HepG2 (cell line): ENCODE measurements at regions not wholly inside any gene's neighbourhood (a gene's known extent, or its start where the extent isn't known, plus 50 kb on each side); places are given as distances from the start of the nearest gene placed in this dataset.

Experiments
- ATAC-seq: fragments of 200-7000 bp; cut with Tn5 transposase; 3 replicates; pipeline ENCODE4 v1.9.1; 2020; ENCODE audit warnings: mild to moderate bottlenecking, moderate library complexity
- BruUV-seq: library from RNA; stranded (reverse); fragments of 400-500 nt; replicated peaks from 2 replicates; lab custom pipeline; 2021; lab: Mats Ljungman, UMichigan
- CTCF ChIA-PET: fragments of 300-600 bp; formaldehyde crosslinking; extraction: SDS; loops from one replicate; lab custom pipeline; 2021; ENCODE audit warnings: low total read pairs, inconsistent platforms, low intra/inter-chr PET ratio; lab: Yijun Ruan, JAX
- POLR2A ChIA-PET: fragments of 350-600 bp; sonication (Branson Sonifier 250); formaldehyde crosslinking; loops from one replicate; lab custom pipeline; 2020; ENCODE audit warnings: antibody characterized with exemption, inconsistent platforms; lab: Yijun Ruan, JAX
- DNase-seq: peaks from one replicate; pipeline ENCODE4 v3.0.0-alpha.2; 2015; ENCODE audit warnings: low spot score
- FAIRE-seq: peaks from 3 replicates; lab custom pipeline; 2011; peaks lifted over from hg19 to GRCh38; lab: Jason Lieb, UNC
- H2AFZ ChIP-seq: one replicate; pipeline ENCODE4 v1.6.1; 2011; ENCODE audit warnings: low read length, inconsistent platforms
- H3K27ac ChIP-seq: fragments of 300-600 bp; 3 replicates; pipeline ENCODE4 v1.8.0; 2011; ENCODE audit warnings: mixed run types, mild to moderate bottlenecking, mixed read lengths, low read length, inconsistent platforms; ENCODE audit not compliant: insufficient read depth; ENCODE audit errors: extremely low read length
- H3K27me3 ChIP-seq, 2 experiments: fragments of 200-600 bp in 1 of 2; 2 replicates in 1 of 2; 3 replicates in 1 of 2; pipeline versions ENCODE4 v1.6.0 to v1.8.0; 2011; ENCODE audit warnings: low read length in 2 of 2, mild to moderate bottlenecking in 2 of 2, moderate library complexity in 2 of 2, inconsistent platforms in 1 of 2; ENCODE audit not compliant: insufficient read depth in 2 of 2, control insufficient read depth in 1 of 2
- H3K36me3 ChIP-seq, 2 experiments: fragments of 200-600 bp in 1 of 2; replicated peaks in 1 of 2; 2 replicates in 1 of 2; 3 replicates in 1 of 2; pipeline versions ENCODE4 v1.5.1 to v1.8.0; 2011; ENCODE audit warnings: low read length in 2 of 2, inconsistent platforms in 1 of 2; ENCODE audit not compliant: insufficient read depth in 2 of 2, control insufficient read depth in 1 of 2
- H3K4me1 ChIP-seq: 2 replicates; pipeline ENCODE4 v1.5.1; 2012; ENCODE audit warnings: low read length, inconsistent platforms; ENCODE audit not compliant: insufficient read depth
- H3K4me2 ChIP-seq: 2 replicates; pipeline ENCODE4 v1.6.0; 2011; ENCODE audit warnings: low read depth, low read length, inconsistent platforms
- H3K4me3 ChIP-seq, 3 experiments: fragments of 200-600 bp in 1 of 3; sonication (generic), shearing (Covaris generic) in 1 of 3; replicated peaks in 1 of 3; 2 replicates each; pipeline ENCODE4 v1.5.1; 2011 to 2016; ENCODE audit warnings: low read length in 3 of 3, inconsistent platforms in 2 of 3, low read depth in 2 of 3, mild to moderate bottlenecking in 2 of 3, control low read depth in 1 of 3, mixed read lengths in 1 of 3; ENCODE audit not compliant: insufficient read depth in 1 of 3
- H3K79me2 ChIP-seq: one replicate; pipeline ENCODE4 v1.6.1; 2011; ENCODE audit warnings: low read length, inconsistent platforms; ENCODE audit not compliant: insufficient read depth
- H3K9ac ChIP-seq: 2 replicates; pipeline ENCODE4 v1.6.0; 2011; ENCODE audit warnings: mild to moderate bottlenecking, low read depth, low read length, inconsistent platforms; ENCODE audit not compliant: insufficient read depth
- H3K9me3 ChIP-seq: 2 replicates; pipeline ENCODE4 v1.5.1; 2012; ENCODE audit warnings: mild to moderate bottlenecking, low read length
- H4K20me1 ChIP-seq: 2 replicates; pipeline ENCODE4 v1.6.0; 2011; ENCODE audit warnings: inconsistent platforms, mild to moderate bottlenecking, low read length, moderate library complexity; ENCODE audit not compliant: insufficient read depth
- FOXK1 ChIP-seq: sonication (generic); formaldehyde crosslinking; IDR thresholded peaks from 2 replicates; pipeline ENCODE4 v1.4.0; 2020; ENCODE audit warnings: low read depth, missing genetic modification reagents, borderline replicate concordance
- IKZF1 ChIP-seq: fragments of 450-650 bp; IDR thresholded peaks from 2 replicates; pipeline ENCODE4 v1.7.1; 2016
- MAF1 ChIP-seq: sonication (generic); formaldehyde crosslinking; IDR thresholded peaks from 2 replicates; pipeline ENCODE4 v1.5.0; 2020; ENCODE audit warnings: missing genetic modification reagents, borderline replicate concordance
- MTF2 ChIP-seq: sonication (generic); formaldehyde crosslinking; IDR thresholded peaks from 2 replicates; pipeline ENCODE4 v1.5.0; 2020; ENCODE audit warnings: missing genetic modification reagents, borderline replicate concordance
- MXD4 ChIP-seq: IDR thresholded peaks from 2 replicates; pipeline ENCODE4 v1.6.1; 2016; ENCODE audit warnings: mild to moderate bottlenecking, missing biosample characterization, missing genetic modification reagents
- PHF8 ChIP-seq: sonication (generic); formaldehyde crosslinking; IDR thresholded peaks from 2 replicates; pipeline ENCODE4 v1.5.0; 2020; ENCODE audit warnings: missing genetic modification reagents
- SOX6 ChIP-seq, 2 experiments: fragments of 450-650 bp in 1 of 2; sonication (generic) in 1 of 2; formaldehyde crosslinking in 1 of 2; IDR thresholded peaks; 2 replicates each; pipeline versions ENCODE4 v1.4.0 to v1.6.1; 2017 to 2020; ENCODE audit warnings: antibody characterized with exemption in 1 of 2, mild to moderate bottlenecking in 1 of 2, missing genetic modification reagents in 1 of 2
- TCF12 ChIP-seq, 2 experiments: fragments of 450-650 bp in 1 of 2; sonication (generic) in 1 of 2; formaldehyde crosslinking in 1 of 2; IDR thresholded peaks; 2 replicates each; pipeline versions ENCODE4 v1.6.1 to v1.8.0; 2017 to 2022; ENCODE audit warnings: antibody characterized with exemption in 1 of 2, mild to moderate bottlenecking in 1 of 2, missing genetic modification reagents in 1 of 2, moderate library complexity in 1 of 2
- TOE1 ChIP-seq: sonication (generic); formaldehyde crosslinking; IDR thresholded peaks from 2 replicates; pipeline ENCODE4 v1.4.0; 2020; ENCODE audit warnings: mild to moderate bottlenecking, missing genetic modification reagents
- XBP1 ChIP-seq: sonication (generic); formaldehyde crosslinking; IDR thresholded peaks from 2 replicates; pipeline ENCODE4 v1.5.0; 2020; ENCODE audit warnings: missing genetic modification reagents
- ZFP36L2 ChIP-seq: sonication (generic); formaldehyde crosslinking; IDR thresholded peaks from 2 replicates; pipeline ENCODE4 v1.4.0; 2020; ENCODE audit warnings: missing genetic modification reagents
- ZFP82 ChIP-seq: sonication (generic); formaldehyde crosslinking; IDR thresholded peaks from 2 replicates; pipeline ENCODE4 v1.5.1; 2020; ENCODE audit warnings: mild to moderate bottlenecking, missing genetic modification reagents, borderline replicate concordance
- ZNF124 ChIP-seq: sonication (generic); formaldehyde crosslinking; IDR thresholded peaks from 2 replicates; pipeline ENCODE4 v1.4.0; 2020; ENCODE audit warnings: missing genetic modification reagents
- ZNF552 ChIP-seq: sonication (generic); formaldehyde crosslinking; IDR thresholded peaks from 2 replicates; pipeline ENCODE4 v1.9.0; 2022; ENCODE audit warnings: missing genetic modification reagents, mild to moderate bottlenecking, borderline replicate concordance
- ZNF878 ChIP-seq: sonication (generic); formaldehyde crosslinking; IDR thresholded peaks from 2 replicates; pipeline ENCODE4 v1.8.1; 2023; ENCODE audit warnings: mild to moderate bottlenecking, missing genetic modification reagents, moderate library complexity
- WGBS: methylation state at CpG from one replicate; pipeline ENCODE4 v1.1.6; 2017; ENCODE audit warnings: low lambda C conversion rate; 5-methylcytosine and 5-hydroxymethylcytosine counted together
- in situ Hi-C: cut with HindIII; loops from 2 replicates; pipeline ENCODE4 v1.10.0; 2017; ENCODE audit warnings: low pct_unique_long_range_greater_than_20kb; ENCODE audit not compliant: extremely low pct_ligation_motif_present
- intact Hi-C: fragments of 100-400 bp; cut with micrococcal nuclease; formaldehyde crosslinking; loops from one replicate; pipeline ENCODE4 v1.10.0; 2022; ENCODE audit not compliant: unreplicated experiment
- TF ChIP-seq, protein P1 (sequence below): sonication (generic); formaldehyde crosslinking; IDR thresholded peaks from 2 replicates; pipeline ENCODE4 v1.4.0; 2020; ENCODE audit warnings: missing genetic modification reagents, borderline replicate concordance
- TF ChIP-seq, protein P2 (sequence below): IDR thresholded peaks from 2 replicates; pipeline ENCODE4 v1.6.1; 2016; ENCODE audit warnings: mild to moderate bottlenecking, missing biosample characterization, missing genetic modification reagents
- TF ChIP-seq, protein P3 (sequence below): fragments of 450-650 bp; IDR thresholded peaks from 2 replicates; pipeline ENCODE4 v1.6.1; 2017

DNA sequence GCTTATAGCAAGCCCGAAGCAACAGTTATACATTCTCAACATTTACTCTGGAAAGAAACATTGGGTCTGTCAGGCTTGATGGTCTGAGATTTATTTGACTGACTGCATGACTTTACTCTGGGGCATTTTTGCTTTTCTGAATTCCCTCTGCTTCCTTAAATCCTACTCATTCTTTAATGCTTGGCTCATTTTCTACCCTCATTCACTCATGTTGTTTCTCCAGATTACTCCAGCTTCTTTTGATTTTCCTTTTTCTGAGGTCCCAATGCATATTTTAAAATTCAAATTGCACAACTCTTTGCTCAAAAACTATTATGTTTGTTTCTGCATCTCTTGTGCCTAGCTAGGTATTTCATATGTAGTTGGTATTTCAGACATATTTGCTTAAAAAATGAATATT lies 2002.9 kb upstream of the NUDT12 start:
- Histone ChIP-seq H3K4me1 (no peaks in the 10 kb centered on the region), H4K20me1 (no peaks in the 10 kb centered on the region), H3K9me3 (no peaks in the 10 kb centered on the region), H3K4me3 (no peak overlapping the region), H3K79me2 (no peaks in the 10 kb centered on the region), H3K9ac (no peak overlapping the region), H3K36me3 (no peaks in the 10 kb centered on the region), H3K4me2 (no peak overlapping the region), H3K27ac (no peak overlapping the region), H2AFZ (no peak overlapping the region), H3K27me3 (no peaks in the 10 kb centered on the region)
- TF ChIP-seq ZFP36L2 (CRISPR knock-in tag) (no peak), SOX6 (IDR thresholded peaks at IDR 0.05) (no peak), SOX6 (CRISPR knock-in tag; IDR thresholded peaks at IDR 0.05) (no peak), ZFP82 (CRISPR knock-in tag) (no peak), MXD4 (CRISPR knock-in tag) (no peak), TOE1 (CRISPR knock-in tag) (no peak), ZNF878 (no peak), ZNF552 (CRISPR knock-in tag) (no peak), MTF2 (CRISPR knock-in tag) (no peak), MAF1 (CRISPR knock-in tag) (no peak), XBP1 (CRISPR knock-in tag) (no peak), IKZF1 (no peak), TCF12 (IDR thresholded peaks at IDR 0.05) (no peak), TCF12 (CRISPR knock-in tag; IDR thresholded peaks at IDR 0.05) (no peak), PHF8 (CRISPR knock-in tag) (no peak), FOXK1 (CRISPR knock-in tag) (no peak), ZNF124 (CRISPR knock-in tag) (no peak)
- TF ChIP-seq, protein P1, sequence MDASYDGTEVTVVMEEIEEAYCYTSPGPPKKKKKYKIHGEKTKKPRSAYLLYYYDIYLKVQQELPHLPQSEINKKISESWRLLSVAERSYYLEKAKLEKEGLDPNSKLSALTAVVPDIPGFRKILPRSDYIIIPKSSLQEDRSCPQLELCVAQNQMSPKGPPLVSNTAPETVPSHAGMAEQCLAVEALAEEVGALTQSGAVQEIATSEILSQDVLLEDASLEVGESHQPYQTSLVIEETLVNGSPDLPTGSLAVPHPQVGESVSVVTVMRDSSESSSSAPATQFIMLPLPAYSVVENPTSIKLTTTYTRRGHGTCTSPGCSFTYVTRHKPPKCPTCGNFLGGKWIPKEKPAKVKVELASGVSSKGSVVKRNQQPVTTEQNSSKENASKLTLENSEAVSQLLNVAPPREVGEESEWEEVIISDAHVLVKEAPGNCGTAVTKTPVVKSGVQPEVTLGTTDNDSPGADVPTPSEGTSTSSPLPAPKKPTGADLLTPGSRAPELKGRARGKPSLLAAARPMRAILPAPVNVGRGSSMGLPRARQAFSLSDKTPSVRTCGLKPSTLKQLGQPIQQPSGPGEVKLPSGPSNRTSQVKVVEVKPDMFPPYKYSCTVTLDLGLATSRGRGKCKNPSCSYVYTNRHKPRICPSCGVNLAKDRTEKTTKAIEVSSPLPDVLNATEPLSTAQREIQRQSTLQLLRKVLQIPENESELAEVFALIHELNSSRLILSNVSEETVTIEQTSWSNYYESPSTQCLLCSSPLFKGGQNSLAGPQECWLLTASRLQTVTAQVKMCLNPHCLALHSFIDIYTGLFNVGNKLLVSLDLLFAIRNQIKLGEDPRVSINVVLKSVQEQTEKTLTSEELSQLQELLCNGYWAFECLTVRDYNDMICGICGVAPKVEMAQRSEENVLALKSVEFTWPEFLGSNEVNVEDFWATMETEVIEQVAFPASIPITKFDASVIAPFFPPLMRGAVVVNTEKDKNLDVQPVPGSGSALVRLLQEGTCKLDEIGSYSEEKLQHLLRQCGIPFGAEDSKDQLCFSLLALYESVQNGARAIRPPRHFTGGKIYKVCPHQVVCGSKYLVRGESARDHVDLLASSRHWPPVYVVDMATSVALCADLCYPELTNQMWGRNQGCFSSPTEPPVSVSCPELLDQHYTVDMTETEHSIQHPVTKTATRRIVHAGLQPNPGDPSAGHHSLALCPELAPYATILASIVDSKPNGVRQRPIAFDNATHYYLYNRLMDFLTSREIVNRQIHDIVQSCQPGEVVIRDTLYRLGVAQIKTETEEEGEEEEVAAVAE (CRISPR knock-in tag) = no peak
- TF ChIP-seq, protein P2, sequence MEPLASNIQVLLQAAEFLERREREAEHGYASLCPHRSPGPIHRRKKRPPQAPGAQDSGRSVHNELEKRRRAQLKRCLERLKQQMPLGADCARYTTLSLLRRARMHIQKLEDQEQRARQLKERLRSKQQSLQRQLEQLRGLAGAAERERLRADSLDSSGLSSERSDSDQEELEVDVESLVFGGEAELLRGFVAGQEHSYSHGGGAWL (CRISPR knock-in tag) = no peak
- TF ChIP-seq, protein P3, sequence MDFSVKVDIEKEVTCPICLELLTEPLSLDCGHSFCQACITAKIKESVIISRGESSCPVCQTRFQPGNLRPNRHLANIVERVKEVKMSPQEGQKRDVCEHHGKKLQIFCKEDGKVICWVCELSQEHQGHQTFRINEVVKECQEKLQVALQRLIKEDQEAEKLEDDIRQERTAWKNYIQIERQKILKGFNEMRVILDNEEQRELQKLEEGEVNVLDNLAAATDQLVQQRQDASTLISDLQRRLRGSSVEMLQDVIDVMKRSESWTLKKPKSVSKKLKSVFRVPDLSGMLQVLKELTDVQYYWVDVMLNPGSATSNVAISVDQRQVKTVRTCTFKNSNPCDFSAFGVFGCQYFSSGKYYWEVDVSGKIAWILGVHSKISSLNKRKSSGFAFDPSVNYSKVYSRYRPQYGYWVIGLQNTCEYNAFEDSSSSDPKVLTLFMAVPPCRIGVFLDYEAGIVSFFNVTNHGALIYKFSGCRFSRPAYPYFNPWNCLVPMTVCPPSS = no peak
- intact Hi-C loops = no loop called here
- DNase-seq (no peak), ATAC-seq (no peak), FAIRE-seq (no peak)
- ChIA-PET CTCF (no interaction called here), POLR2A (no interaction called here)
- BruUV-seq = no TSS peak
- WGBS = 0% methylated on average over 1 of the region's 1 CpG
- in situ Hi-C loops = no loop called here
